HG02588 (cell line): ENCODE measurements at regions not wholly inside any gene's neighbourhood (a gene's known extent, or its start where the extent isn't known, plus 50 kb on each side); places are given as distances from the start of the nearest gene placed in this dataset.

Experiments used
- ATAC-seq: cut with Tn5 transposase; IDR thresholded peaks from one replicate; pipeline ENCODE4 v1.9.1; 2021; ENCODE audit warnings: mild to moderate bottlenecking, moderate library complexity; ENCODE audit not compliant: unreplicated experiment

DNA sequence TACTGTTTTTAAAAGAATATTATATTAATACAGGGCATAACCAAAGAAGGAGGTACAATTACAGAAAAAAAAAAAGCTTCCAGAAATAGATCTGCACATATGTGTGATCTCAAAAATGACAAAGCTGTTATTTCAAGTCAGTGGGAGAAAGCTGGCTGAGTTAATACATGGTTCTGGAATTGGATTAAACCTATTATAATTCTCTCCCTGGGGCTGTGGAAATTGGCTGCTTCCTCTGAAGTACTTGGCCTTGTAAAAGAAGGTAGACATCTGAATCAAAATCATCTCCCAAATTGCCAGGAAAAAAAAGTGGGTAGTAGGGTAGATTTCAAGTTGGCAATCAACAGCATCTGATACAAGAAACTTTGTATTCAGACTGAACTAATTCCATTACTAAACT, 723.9 kb upstream of the ALCAM start:
- no peak for ATAC-seq

DNA sequence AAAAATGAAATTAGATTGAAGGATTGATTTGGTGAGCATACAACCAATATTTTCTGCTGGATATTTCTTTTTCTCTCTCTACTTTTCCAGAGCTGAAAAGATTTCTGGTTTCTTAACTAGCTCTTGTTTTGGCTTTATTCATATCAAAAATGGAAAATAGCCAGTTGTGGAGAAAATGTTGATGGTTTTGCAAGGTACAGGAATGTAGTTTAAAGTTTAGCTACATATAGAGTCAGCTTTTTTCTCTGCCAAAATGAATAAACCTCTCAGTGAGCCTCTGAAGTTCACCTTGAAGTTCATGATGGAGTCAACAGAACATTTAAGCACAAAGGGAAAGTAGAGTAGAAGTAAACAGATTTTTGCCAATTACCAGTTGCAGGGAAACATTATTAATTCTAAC, 720.5 kb upstream of the ALCAM start:
- no peak for ATAC-seq

DNA sequence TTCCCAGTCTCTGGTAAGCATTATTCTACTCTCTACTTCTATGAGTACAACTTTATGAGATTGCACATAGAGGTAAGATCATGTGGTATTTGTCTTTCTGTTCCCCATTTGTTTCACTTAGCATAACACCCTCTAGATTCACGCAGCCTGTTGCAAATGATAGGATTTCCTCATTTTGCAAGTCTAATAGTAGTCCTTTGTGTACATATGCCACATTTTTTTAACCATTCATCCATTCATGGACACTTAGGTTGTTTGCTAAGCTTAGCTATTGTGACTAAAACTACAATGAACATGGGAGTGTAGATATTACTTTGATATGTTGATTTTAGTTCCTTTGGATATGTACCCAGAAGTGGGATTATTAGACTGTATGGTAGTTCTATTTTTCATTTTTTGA, 717.9 kb upstream of the ALCAM start:
- ATAC-seq = no peak

DNA sequence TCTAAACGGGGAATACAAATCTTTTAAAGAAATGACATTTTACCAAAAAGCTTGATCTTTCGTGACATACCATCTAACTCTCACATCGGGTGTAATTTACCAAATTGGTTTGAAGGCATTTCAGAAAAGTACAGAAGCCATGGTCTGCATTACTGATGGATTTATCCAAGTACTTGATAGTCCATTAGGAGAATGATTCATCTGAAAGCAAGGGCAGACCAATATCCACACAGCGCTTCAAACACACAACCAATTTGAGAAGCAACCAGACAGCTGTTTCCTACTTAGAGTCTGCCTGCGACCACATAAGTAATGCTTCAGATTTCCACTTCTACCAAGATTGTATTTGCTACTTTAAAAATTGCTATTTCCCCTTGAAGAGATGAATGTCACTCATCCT, 697.6 kb upstream of the ALCAM start:
- no peak for ATAC-seq

DNA sequence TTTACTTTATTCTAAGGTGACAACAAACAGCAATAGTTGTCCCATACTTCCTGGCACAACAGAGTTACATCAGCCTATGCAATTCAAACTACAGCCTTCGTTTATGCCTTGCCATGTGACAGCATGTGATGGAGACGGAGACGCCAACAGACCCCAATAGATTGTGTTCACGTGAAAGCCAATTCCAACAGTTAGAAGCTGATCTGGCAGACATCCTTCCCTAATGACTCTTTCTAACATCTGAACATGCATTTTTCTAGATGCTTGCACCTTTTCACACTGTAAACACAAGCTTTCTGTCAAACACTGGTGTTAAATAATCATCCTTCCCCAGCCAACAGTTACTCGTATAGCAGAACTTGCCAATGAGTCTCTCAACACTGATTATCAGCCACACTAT, 694.4 kb upstream of the ALCAM start:
- no peak for ATAC-seq

DNA sequence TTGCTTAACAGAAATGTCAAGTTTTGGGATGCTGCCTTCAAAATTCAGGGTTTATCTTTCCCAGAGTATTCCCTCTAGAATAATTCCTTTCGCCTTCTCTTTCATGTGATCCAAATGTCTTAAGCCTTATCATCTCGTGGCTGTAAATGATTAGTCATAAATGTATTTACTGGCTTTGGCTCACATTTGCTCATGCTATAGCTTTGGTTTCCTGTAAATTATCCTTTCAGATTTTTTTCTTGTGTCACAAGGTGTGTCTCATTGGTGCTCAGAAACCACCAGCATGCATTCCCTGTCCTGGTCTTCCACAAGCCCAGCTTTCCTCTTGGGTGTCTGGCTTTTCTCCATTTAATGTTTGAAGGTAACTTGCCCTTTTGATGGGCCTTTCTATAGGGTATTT, 692.7 kb upstream of the ALCAM start:
- ATAC-seq = no peak

DNA sequence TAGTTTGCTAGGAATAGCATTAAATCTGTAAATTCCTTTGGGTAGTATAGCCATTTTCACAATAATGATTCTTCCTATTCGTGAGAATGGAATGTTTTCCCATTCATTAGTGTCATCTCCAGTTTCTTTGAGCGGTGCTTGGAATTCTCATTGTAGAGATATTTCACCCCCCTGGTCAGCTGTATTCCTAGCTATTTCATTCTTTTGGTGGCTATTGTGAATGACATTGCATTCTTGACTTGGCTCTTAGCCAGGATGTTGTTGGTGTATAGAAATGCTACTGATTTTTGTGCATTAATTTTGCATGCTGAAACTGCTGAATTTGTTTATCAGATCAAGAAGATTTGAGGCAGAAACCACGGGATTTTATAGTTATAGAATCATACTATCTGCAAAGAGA, 690.5 kb upstream of the ALCAM start:
- no peak for ATAC-seq

DNA sequence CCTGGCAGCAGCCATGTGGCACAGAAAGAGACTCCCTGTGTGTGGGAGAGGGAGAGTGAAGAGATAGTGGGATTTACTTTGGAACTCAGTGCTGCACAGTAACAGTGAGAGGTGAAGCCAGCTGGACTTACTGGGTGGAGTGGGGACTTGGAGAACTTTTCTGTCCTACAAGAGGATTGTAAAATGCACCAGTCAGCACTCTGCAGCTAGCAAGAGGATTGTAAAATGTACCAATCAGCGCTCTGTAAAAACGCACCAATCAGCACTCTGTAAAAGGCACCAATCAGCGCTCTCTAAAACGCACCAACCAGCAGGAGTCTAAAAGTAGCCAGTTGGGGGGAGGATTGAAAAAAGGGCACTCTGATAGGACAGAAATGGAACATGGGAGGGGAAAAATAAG, 688.8 kb upstream of the ALCAM start:
- ATAC-seq = no peak

DNA sequence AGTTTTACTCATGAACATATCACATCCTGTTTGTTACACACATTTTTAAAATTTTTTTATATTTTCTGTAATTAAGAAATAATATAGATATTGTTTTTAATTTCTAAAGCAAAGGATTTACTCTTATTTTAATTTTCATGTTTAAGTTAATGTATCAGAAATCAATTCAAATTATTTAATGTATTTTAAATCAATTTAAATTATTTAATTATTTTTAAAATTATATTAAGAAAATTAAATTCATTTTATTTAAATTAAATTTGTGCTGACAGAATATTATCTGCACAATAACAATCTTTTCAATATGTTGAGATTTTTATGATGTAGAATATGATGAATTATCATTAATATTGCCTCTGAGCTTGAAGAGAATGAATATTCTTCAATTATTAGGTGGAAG, 681.2 kb upstream of the ALCAM start:
- ATAC-seq = no peak

DNA sequence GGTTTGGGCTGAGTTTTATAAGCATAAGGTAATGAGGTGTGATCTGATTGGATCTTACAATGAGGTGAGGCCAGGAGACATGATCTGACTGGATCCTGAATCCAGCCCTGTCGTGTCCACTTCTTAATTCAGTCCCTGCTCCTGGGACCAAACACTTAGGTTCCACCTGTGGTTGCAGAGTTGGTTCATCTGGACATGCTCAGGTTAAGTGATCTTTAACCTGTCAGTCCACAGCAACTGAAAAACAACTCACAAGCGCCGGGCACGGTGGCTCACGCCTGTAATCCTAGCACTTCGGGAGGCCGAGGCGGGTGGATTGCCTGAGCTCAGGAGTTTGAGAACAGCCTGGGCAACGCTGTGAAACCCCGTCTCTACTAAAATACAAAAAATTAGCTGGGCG, 679.3 kb upstream of the ALCAM start:
- ATAC-seq = no peak

- no peak for ATAC-seq
These were observed 670.2 kb upstream of the ALCAM start for GRCh38 chr3:104696470-104696869.

GRCh38 chr3:104711406-104711805, 655.3 kb upstream of the ALCAM start:
- ATAC-seq = no peak

GRCh38 chr3:104715972-104716371, 650.7 kb upstream of the ALCAM start:
- no peak for ATAC-seq

DNA sequence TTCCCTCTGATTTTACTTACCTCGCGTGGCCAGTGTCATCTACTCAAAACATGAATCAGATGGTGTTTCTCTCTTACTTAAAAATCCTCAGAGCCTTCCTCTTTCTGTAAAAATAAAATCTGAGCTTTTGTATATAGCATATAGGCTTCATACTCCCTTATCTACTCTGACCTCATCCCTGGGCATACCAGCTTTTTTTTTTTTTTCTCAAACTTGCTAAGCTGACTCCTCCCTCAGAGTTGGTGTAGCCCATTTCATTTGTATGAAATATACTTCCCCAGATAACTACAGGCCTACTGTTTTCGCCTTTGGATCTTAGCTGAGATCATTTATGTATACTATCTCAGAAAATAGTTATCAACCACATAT, 648.9 kb upstream of the ALCAM start:
- ATAC-seq = peak; percentile 31

- ATAC-seq = no peak
These were observed 643.7 kb upstream of the ALCAM start for GRCh38 chr3:104723000-104723399.

- ATAC-seq = no peak
These were observed 635.6 kb upstream of the ALCAM start for GRCh38 chr3:104731074-104731473.

DNA sequence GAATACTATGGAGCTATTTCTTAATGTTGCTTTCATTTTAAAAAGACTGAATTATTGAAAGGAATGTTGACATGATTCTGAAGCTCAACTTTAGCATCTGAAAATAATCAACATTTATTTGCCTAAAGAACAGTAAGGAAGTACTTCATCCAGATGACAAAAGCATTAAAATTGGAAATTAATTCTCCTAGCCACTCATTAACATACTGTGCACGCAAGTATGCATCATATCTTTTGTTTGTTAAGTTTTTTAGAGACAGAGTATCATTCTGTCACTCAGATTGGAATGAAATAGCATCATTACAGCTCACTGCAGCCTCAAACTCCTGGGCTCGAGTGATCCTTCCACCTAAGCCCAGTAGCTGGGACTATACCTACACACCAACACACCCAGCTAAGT, 632.1 kb upstream of the ALCAM start:
- ATAC-seq = no peak

DNA sequence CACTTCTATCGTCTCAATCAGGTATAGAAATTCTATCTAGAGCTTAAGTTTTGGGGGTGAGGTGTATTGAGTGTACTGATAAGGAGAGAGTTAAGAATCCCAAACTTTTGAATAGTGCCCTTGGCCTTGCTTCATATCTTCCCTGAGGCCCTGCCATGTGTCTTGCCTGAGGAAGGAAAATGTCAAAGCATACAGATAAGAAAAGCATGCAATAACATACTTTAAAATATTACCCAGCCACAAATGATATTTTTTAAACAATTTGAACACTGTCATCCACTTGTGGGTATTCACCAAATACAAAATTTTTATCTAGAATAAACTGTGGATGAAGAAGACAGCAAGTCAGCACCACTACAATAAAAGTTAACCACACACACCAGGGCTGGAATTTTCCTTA, 631.0 kb upstream of the ALCAM start:
- ATAC-seq = no peak

DNA sequence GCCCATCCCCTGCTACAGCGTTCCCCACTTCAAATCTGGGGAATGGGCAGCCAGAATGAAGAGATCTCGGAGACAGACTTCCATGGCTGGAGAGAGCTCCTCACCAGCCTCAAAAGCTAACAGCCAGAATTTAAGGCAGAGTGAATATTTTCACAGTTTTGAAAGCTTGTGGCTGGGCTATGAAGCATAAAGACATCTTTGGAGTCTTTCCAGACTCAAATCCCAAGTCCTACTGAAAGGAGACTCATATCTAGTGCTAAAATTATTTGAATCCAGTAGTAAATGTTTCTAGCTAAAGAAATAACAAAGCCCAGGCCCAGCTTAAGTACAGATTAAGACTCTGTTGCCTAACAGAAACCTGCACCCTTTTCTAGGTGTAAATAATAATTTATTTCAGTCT, 628.4 kb upstream of the ALCAM start:
- no peak for ATAC-seq

- no peak for ATAC-seq
These were observed 625.8 kb upstream of the ALCAM start for GRCh38 chr3:104740874-104741379.

- ATAC-seq = no peak
These were observed 624.7 kb upstream of the ALCAM start for GRCh38 chr3:104742044-104742443.

DNA sequence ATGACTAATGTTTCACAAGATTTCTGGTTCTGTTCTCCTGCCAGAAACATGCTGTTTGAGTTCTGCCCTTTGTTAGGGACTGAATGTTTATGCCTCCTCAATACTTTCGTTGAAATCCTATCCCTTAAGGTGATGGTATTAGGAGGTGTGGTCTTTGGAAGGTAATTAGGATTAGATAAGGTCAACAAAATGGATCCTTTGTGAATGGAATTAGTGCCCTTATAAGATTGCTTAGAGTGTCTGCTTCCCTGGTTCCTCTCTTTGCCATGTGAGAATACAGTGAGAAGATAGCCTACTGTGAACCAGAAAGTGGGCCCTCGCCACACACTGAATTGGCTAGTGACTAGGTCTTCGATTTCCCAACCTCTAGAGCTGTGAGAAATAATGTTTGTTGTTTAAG, 621.4 kb upstream of the ALCAM start:
- ATAC-seq = no peak

- no peak for ATAC-seq
These were observed 620.7 kb upstream of the ALCAM start for GRCh38 chr3:104746056-104746455.

- no peak for ATAC-seq
These were observed 616.1 kb upstream of the ALCAM start for GRCh38 chr3:104750581-104750980.
